ENCODE measurements at regions not wholly inside any gene's neighbourhood (a gene's known extent, or its start where the extent isn't known, plus 50 kb on each side); places are given as distances from the start of the nearest gene placed in this dataset.

DNA sequence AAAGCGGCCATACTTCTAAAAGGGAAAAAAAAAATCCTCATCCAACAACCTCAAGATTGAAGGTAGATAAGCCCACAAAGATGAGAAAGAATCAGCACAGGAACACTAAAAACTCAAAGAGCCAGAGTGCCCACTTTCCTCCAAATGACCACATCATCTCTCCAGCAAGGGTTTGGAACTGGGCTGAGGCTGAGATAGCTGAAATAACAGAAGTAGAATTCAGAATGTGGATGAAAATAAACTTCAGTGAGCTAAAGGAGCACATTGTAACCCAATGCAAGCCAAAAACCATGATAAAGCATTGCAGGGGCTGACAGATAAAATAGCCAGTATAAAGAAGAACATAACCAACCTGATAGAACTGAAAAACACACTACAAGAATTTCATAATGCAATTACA is 158.7 kb upstream of the UBE2E2 start:
- TF ChIP-seq FOS (IDR thresholded peaks at IDR 0.05; ENCODE audit: borderline replicate concordance, insufficient read depth, low read length) (no peak), POLR2A (IDR thresholded peaks at IDR 0.05; ENCODE audit: low read depth, low read length) (no peak), EZH2 (IDR thresholded peaks at IDR 0.05; ENCODE audit: borderline replicate concordance, low read depth, low read length, severe bottlenecking) (no peak), POLR2AphosphoS5 (IDR thresholded peaks at IDR 0.05; ENCODE audit: insufficient read depth, low read depth, low read length) (no peak), GATA2 (IDR thresholded peaks at IDR 0.05; ENCODE audit: insufficient read depth, insufficient read length, low read depth, low read length) (no peak), MYC (IDR thresholded peaks at IDR 0.05; ENCODE audit: low read depth, low read length) (no peak)
- TF ChIP-seq, protein P1, sequence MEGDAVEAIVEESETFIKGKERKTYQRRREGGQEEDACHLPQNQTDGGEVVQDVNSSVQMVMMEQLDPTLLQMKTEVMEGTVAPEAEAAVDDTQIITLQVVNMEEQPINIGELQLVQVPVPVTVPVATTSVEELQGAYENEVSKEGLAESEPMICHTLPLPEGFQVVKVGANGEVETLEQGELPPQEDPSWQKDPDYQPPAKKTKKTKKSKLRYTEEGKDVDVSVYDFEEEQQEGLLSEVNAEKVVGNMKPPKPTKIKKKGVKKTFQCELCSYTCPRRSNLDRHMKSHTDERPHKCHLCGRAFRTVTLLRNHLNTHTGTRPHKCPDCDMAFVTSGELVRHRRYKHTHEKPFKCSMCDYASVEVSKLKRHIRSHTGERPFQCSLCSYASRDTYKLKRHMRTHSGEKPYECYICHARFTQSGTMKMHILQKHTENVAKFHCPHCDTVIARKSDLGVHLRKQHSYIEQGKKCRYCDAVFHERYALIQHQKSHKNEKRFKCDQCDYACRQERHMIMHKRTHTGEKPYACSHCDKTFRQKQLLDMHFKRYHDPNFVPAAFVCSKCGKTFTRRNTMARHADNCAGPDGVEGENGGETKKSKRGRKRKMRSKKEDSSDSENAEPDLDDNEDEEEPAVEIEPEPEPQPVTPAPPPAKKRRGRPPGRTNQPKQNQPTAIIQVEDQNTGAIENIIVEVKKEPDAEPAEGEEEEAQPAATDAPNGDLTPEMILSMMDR (IDR thresholded peaks at IDR 0.05; ENCODE audit: extremely low read depth in 1 of 2, insufficient read depth in 1 of 2, low read depth in 1 of 2, low read length in 2 of 2), result no peak
- TF ChIP-seq, protein P2, sequence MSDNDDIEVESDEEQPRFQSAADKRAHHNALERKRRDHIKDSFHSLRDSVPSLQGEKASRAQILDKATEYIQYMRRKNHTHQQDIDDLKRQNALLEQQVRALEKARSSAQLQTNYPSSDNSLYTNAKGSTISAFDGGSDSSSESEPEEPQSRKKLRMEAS (IDR thresholded peaks at IDR 0.05; ENCODE audit: insufficient read depth, insufficient read length), result no peak

All from endothelial cell of umbilical vein (primary cell).